NCI-H82 treated with DMSO at 0.1 percent for 48 hours (cell line): ENCODE measurements at regions not wholly inside any gene's neighbourhood (a gene's known extent, or its start where the extent isn't known, plus 50 kb on each side); places are given as distances from the start of the nearest gene placed in this dataset.

Experiments
- DNase-seq: peaks from one replicate; lab custom pipeline; 2025; ENCODE audit not compliant: unreplicated experiment; lab: John Stamatoyannopoulos, UW

GRCh38 chr13:21316376-21316775 lies 139.9 kb downstream of the MRPL57 start:
- no peak for DNase-seq

- DNase-seq: no peak
Observed at GRCh38 chr13:21318891-21319532, 140.1 kb downstream of the ZDHHC20 start.

- no peak for DNase-seq
Observed at GRCh38 chr13:21319869-21320641, 139.0 kb downstream of the ZDHHC20 start.

GRCh38 chr13:21320642-21321034 lies 138.5 kb downstream of the ZDHHC20 start:
- no peak for DNase-seq

- no peak for DNase-seq
Observed at GRCh38 chr13:21321269-21321668, 137.8 kb downstream of the ZDHHC20 start.

GRCh38 chr13:21322327-21322965 lies 136.7 kb downstream of the ZDHHC20 start:
- DNase-seq: no peak
